ENCODE measurements at regions not wholly inside any gene's neighbourhood (a gene's known extent, or its start where the extent isn't known, plus 50 kb on each side); places are given as distances from the start of the nearest gene placed in this dataset.

GRCh38 chr6:14707971-14708465, 537.9 kb upstream of the JARID2 start:
- DNase-seq: no peak

GRCh38 chr6:14709066-14709670, 536.7 kb upstream of the JARID2 start:
- no peak for DNase-seq

- peak in 1 of 2 experiments; percentile 22 for DNase-seq
These were observed 536.0 kb upstream of the JARID2 start for GRCh38 chr6:14709900-14710299.

- no peak for DNase-seq
These were observed 535.4 kb upstream of the JARID2 start for GRCh38 chr6:14710421-14710820.

GRCh38 chr6:14711056-14711703, 534.7 kb upstream of the JARID2 start:
- peak in 1 of 2 experiments; percentile 32 for DNase-seq

GRCh38 chr6:14711704-14712379, 534.0 kb upstream of the JARID2 start:
- no peak for DNase-seq

- DNase-seq: no peak
These were observed 532.6 kb upstream of the JARID2 start for GRCh38 chr6:14713008-14713960.

- no peak for DNase-seq
These were observed 531.8 kb upstream of the JARID2 start for GRCh38 chr6:14713966-14714631.

GRCh38 chr6:14715076-14715475, 530.8 kb upstream of the JARID2 start:
- DNase-seq: no peak

- no peak for DNase-seq
These were observed 529.2 kb upstream of the JARID2 start for GRCh38 chr6:14716499-14717146.

GRCh38 chr6:14717307-14717706, 528.6 kb upstream of the JARID2 start:
- DNase-seq: no peak

- no peak for DNase-seq
These were observed 527.0 kb upstream of the JARID2 start for GRCh38 chr6:14718861-14719260.

GRCh38 chr6:14719270-14719669, 526.6 kb upstream of the JARID2 start:
- no peak for DNase-seq

- no peak for DNase-seq
These were observed 525.3 kb upstream of the JARID2 start for GRCh38 chr6:14720411-14721102.

GRCh38 chr6:14721103-14721758, 524.6 kb upstream of the JARID2 start:
- DNase-seq: no peak

GRCh38 chr6:14722001-14722562, 523.8 kb upstream of the JARID2 start:
- DNase-seq: no peak

GRCh38 chr6:14722704-14723103, 523.2 kb upstream of the JARID2 start:
- DNase-seq: no peak

GRCh38 chr6:14723535-14724086, 522.3 kb upstream of the JARID2 start:
- no peak for DNase-seq

- no peak for DNase-seq
These were observed 521.3 kb upstream of the JARID2 start for GRCh38 chr6:14724549-14724948.

Data from NCI-H524 (cell line).